Kidney (tissue), 13 donors: ENCODE measurements at regions not wholly inside any gene's neighbourhood (a gene's known extent, or its start where the extent isn't known, plus 50 kb on each side); places are given as distances from the start of the nearest gene placed in this dataset.

ENCODE experiments used
- DNase-seq, 5 donors: peaks; one replicate each; pipeline ENCODE4 v3.0.0-alpha.2; 2013 to 2020
- FAIRE-seq: peaks from 2 replicates; lab custom pipeline; 2012; peaks lifted over from hg19 to GRCh38; lab: Jason Lieb, UNC
- H3K27ac ChIP-seq, 2 donors: one replicate each; pipeline ENCODE4 v1.7.0; 2013; ENCODE audit warnings: low read depth in 2 of 2, low read length in 2 of 2, inconsistent platforms in 1 of 2
- H3K27me3 ChIP-seq: one replicate; pipeline ENCODE4 v1.7.1; 2013; ENCODE audit warnings: low read length, inconsistent platforms; ENCODE audit not compliant: control insufficient read depth, insufficient read depth
- H3K36me3 ChIP-seq, 3 donors: one replicate each; pipeline versions ENCODE4 v1.7.0 to v1.7.1; 2013; ENCODE audit warnings: low read length in 3 of 3, control low read depth in 1 of 3, inconsistent platforms in 1 of 3; ENCODE audit not compliant: insufficient read depth in 3 of 3, control insufficient read depth in 2 of 3
- H3K4me1 ChIP-seq, 3 donors: one replicate each; pipeline versions ENCODE4 v1.7.0 to v1.7.1; 2013; ENCODE audit warnings: low read length in 3 of 3, inconsistent platforms in 1 of 3, low read depth in 1 of 3; ENCODE audit not compliant: control insufficient read depth in 2 of 3, insufficient read depth in 2 of 3
- H3K4me3 ChIP-seq, 3 donors: one replicate each; pipeline versions ENCODE4 v1.7.0 to v1.8.1; 2013; ENCODE audit warnings: low read length in 3 of 3, control low read depth in 1 of 3, inconsistent platforms in 1 of 3
- H3K9ac ChIP-seq, 3 donors: one replicate each; pipeline versions ENCODE4 v1.7.0 to v1.7.1; 2013; ENCODE audit warnings: low read length in 3 of 3, control low read depth in 1 of 3, inconsistent platforms in 1 of 3
- H3K9me3 ChIP-seq, 3 donors: one replicate each; pipeline versions ENCODE4 v1.7.0 to v1.7.1; 2013; ENCODE audit warnings: low read length in 3 of 3, control low read depth in 1 of 3, inconsistent platforms in 1 of 3; ENCODE audit not compliant: control insufficient read depth in 2 of 3, insufficient read depth in 1 of 3
- intact Hi-C: fragments of 100-400 bp; cut with DNase I; formaldehyde crosslinking; loops from one replicate; pipeline ENCODE4 v1.11.1; 2022
- TF ChIP-seq, protein P1 (sequence below): IDR thresholded peaks from 3 replicates; pipeline ENCODE4 v1.5.1; 2012; ENCODE audit warnings: mild to moderate bottlenecking, moderate library complexity, borderline replicate concordance; ENCODE audit not compliant: insufficient read depth; ENCODE audit errors: extremely low read depth
- donor health status: control.
- donor health status: control.
- donor health status: control.
- donor health status: control.
- donor health status: control.
- donor health status: DM: yes; HTN: yes; CAD: no.
- donor health status: Normal renal cell carcinoma (clear cell type).

DNA sequence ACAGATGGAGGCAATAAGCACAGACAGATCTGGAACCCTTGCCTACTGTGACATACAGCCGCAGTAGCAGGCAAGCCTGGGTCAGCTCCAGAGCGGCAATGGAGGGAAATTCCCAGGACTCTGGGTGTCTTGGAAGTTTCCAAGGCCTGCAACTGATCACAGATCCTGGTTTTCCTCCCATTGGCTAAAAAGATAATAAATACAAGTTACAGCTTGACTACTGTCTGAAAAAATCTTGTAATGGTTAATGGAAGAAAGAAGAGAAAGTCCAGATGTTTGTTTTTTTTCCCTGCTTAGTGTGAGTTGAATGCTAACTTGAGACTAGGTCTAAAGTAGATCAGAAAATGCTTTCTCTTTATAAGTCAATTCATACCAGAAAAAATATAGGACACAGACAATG, 307.6 kb downstream of the ALDH8A1 start:
- TF ChIP-seq, protein P1, sequence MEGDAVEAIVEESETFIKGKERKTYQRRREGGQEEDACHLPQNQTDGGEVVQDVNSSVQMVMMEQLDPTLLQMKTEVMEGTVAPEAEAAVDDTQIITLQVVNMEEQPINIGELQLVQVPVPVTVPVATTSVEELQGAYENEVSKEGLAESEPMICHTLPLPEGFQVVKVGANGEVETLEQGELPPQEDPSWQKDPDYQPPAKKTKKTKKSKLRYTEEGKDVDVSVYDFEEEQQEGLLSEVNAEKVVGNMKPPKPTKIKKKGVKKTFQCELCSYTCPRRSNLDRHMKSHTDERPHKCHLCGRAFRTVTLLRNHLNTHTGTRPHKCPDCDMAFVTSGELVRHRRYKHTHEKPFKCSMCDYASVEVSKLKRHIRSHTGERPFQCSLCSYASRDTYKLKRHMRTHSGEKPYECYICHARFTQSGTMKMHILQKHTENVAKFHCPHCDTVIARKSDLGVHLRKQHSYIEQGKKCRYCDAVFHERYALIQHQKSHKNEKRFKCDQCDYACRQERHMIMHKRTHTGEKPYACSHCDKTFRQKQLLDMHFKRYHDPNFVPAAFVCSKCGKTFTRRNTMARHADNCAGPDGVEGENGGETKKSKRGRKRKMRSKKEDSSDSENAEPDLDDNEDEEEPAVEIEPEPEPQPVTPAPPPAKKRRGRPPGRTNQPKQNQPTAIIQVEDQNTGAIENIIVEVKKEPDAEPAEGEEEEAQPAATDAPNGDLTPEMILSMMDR = no peak
- Histone ChIP-seq H3K27me3 (no peaks in the 10 kb centered on the region), H3K27ac (peak overlapping the region; percentile 17 to 63), H3K9me3 (no peaks in the 10 kb centered on the region), H3K4me3 (peak overlapping the region in 2 of 3 donors; percentile 2 to 19), H3K36me3 (no peaks in the 10 kb centered on the region), H3K9ac (peak overlapping the region in 1 of 3 donors; percentile 32), H3K4me1 (peaks cover 0 to 20% (median 5%) of the 10 kb centered on the region in 3 donors)
- intact Hi-C loops = loop anchor here (10.0 kb wide), 1 partner anchor 467 kb away; no protein-coding TSS in a partner anchor
- DNase-seq (peak in 2 of 5 donors; percentile 56 to 84), FAIRE-seq (peak; percentile 47)

DNA sequence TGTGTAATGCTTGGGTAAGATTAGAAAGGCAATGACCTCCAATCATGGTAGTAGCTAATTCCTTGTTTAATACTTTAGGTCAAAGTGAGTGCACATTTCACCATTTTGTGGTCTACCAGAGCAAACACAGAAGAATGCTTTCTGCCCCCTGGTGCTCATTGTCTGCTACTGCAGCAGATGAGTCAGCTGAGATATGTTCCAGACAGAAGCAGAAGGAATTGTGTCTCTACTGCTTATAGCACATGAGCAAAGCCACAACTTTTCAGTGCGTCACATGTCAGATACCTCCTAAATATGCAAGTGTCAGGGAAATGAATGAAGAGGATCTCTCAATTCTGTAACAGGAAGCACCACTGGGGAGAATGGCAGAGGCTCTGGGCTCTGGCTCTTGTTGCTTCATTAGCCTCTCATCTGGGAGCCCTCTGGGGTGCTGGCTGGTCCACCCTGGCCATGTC, 308.9 kb downstream of the ALDH8A1 start:
- H3K27me3 ChIP-seq = no peaks in the 10 kb centered on the region
- H3K9ac ChIP-seq = no peak overlapping the region
- no peak overlapping the region for H3K4me3 ChIP-seq
- intact Hi-C loops = loop anchor here (10.0 kb wide), 1 partner anchor 466 kb away; no protein-coding TSS in a partner anchor
- H3K4me1 ChIP-seq = peaks cover 0 to 20% (median 5%) of the 10 kb centered on the region in 3 donors
- no peaks in the 10 kb centered on the region for H3K9me3 ChIP-seq
- TF ChIP-seq, protein P1 = peak; percentile 89
- DNase-seq = peak in 4 of 5 donors; percentile 73 to 86 (median 76)
- peak overlapping the region; percentile 62 to 63 for H3K27ac ChIP-seq
- no peaks in the 10 kb centered on the region for H3K36me3 ChIP-seq
- FAIRE-seq = peak; percentile 15

DNA sequence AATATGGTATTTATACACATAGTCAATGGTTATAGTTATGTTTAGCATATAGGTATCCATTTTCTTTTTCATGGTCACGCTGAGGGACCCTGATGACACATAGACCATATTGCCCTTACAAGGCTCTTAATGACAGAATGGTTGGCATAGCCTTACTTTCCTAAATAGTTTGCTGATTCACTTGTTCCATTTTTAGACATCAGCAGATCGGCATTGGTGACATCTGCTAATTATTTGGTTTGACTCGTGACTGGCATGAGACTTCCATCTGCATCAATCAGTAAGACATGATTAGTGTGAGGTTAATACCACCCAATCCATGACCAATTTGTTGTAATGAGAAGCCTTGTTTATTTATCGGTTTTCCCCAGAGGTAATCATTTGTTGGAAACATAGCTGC, 309.7 kb downstream of the ALDH8A1 start:
- intact Hi-C loops = loop anchor here (10.0 kb wide), 1 partner anchor 465 kb away; no protein-coding TSS in a partner anchor
- TF ChIP-seq, protein P1 = no peak
- H3K27me3 ChIP-seq = no peaks in the 10 kb centered on the region
- H3K27ac ChIP-seq = no peak overlapping the region
- FAIRE-seq = no peak
- peaks cover 0 to 20% (median 5%) of the 10 kb centered on the region in 3 donors for H3K4me1 ChIP-seq
- no peak overlapping the region for H3K9ac ChIP-seq
- no peaks in the 10 kb centered on the region for H3K36me3 ChIP-seq
- DNase-seq = no peak
- H3K9me3 ChIP-seq = no peaks in the 10 kb centered on the region
- no peak overlapping the region for H3K4me3 ChIP-seq
